RWPE2 (cell line): ENCODE measurements at regions not wholly inside any gene's neighbourhood (a gene's known extent, or its start where the extent isn't known, plus 50 kb on each side); places are given as distances from the start of the nearest gene placed in this dataset.

Source experiments
- ATAC-seq: fragments of 200-7000 bp; cut with Tn5 transposase; 3 replicates; pipeline ENCODE4 v1.9.1; 2021; ENCODE audit warnings: low read depth
- DNase-seq: peaks from one replicate; pipeline ENCODE4 v3.0.0-alpha.2; 2020; ENCODE audit warnings: low spot score
- H3K27ac ChIP-seq: fragments of 450-650 bp; 2 replicates; pipeline ENCODE4 v1.5.1; 2017; ENCODE audit warnings: mild to moderate bottlenecking; ENCODE audit not compliant: poor library complexity, severe bottlenecking
- H3K27me3 ChIP-seq: fragments of 250-450 bp; sonication (Bioruptor Pico); 2 replicates; pipeline ENCODE4 v1.5.1; 2021; ENCODE audit warnings: mild to moderate bottlenecking, moderate library complexity; ENCODE audit not compliant: insufficient read depth, poor library complexity, severe bottlenecking
- H3K36me3 ChIP-seq: fragments of 250-450 bp; sonication (Bioruptor Pico); 2 replicates; pipeline ENCODE4 v1.5.1; 2020; ENCODE audit warnings: low read depth, mild to moderate bottlenecking, moderate library complexity
- H3K4me1 ChIP-seq: fragments of 250-450 bp; sonication (Bioruptor Pico); 2 replicates; pipeline ENCODE4 v1.5.1; 2021; ENCODE audit warnings: mild to moderate bottlenecking, moderate library complexity; ENCODE audit not compliant: insufficient read depth, poor library complexity, severe bottlenecking
- H3K4me3 ChIP-seq: fragments of 250-450 bp; sonication (Bioruptor Pico); 2 replicates; pipeline ENCODE4 v1.5.1; 2021; ENCODE audit warnings: mild to moderate bottlenecking, moderate library complexity; ENCODE audit not compliant: severe bottlenecking
- H3K9me3 ChIP-seq: fragments of 250-450 bp; sonication (Bioruptor Pico); 2 replicates; pipeline ENCODE4 v1.5.1; 2021; ENCODE audit warnings: mild to moderate bottlenecking, moderate library complexity; ENCODE audit not compliant: severe bottlenecking
- CTCF ChIP-seq: fragments of 450-650 bp; IDR thresholded peaks from one replicate; pipeline ENCODE4 v1.5.1; 2017; ENCODE audit warnings: mild to moderate bottlenecking, moderate library complexity; ENCODE audit not compliant: poor library complexity, severe bottlenecking

- no peaks in the 10 kb centered on the region for H3K9me3 ChIP-seq
- ATAC-seq (no peak), DNase-seq (no peak)
- no peak overlapping the region for H3K4me3 ChIP-seq
- H3K36me3 ChIP-seq, result no peaks in the 10 kb centered on the region
- no peak for TF ChIP-seq CTCF
- H3K27me3 ChIP-seq, result no peaks in the 10 kb centered on the region
- no peaks in the 10 kb centered on the region for H3K4me1 ChIP-seq
- H3K27ac ChIP-seq, result no peak overlapping the region
Observed at GRCh38 chr5:38638656-38639055, 82.2 kb upstream of the LIFR start.

- no peak overlapping the region for H3K4me3 ChIP-seq
- no peaks in the 10 kb centered on the region for H3K27me3 ChIP-seq
- no peak for ATAC-seq
- TF ChIP-seq CTCF, result no peak
- H3K9me3 ChIP-seq, result no peaks in the 10 kb centered on the region
- no peaks in the 10 kb centered on the region for H3K36me3 ChIP-seq
- H3K27ac ChIP-seq, result no peak overlapping the region
- no peaks in the 10 kb centered on the region for H3K4me1 ChIP-seq
- no peak for DNase-seq
Observed at GRCh38 chr5:38639377-38640358, 83.2 kb upstream of the LIFR start.

GRCh38 chr5:38641003-38641402, 84.6 kb upstream of the LIFR start:
- no peak for ATAC-seq
- Histone ChIP-seq H3K4me3 (no peak overlapping the region), H3K36me3 (no peaks in the 10 kb centered on the region), H3K9me3 (no peaks in the 10 kb centered on the region), H3K27ac (no peak overlapping the region), H3K27me3 (no peaks in the 10 kb centered on the region), H3K4me1 (no peaks in the 10 kb centered on the region)
- no peak for DNase-seq
- no peak for TF ChIP-seq CTCF

GRCh38 chr5:38642189-38642911, 85.9 kb upstream of the LIFR start:
- Histone ChIP-seq H3K4me3 (no peak overlapping the region), H3K27me3 (no peaks in the 10 kb centered on the region), H3K27ac (no peak overlapping the region), H3K9me3 (no peaks in the 10 kb centered on the region), H3K36me3 (no peaks in the 10 kb centered on the region), H3K4me1 (no peaks in the 10 kb centered on the region)
- no peak for ATAC-seq
- no peak for DNase-seq
- TF ChIP-seq CTCF, result no peak
